Natural killer cell (primary cell): ENCODE measurements at regions not wholly inside any gene's neighbourhood (a gene's known extent, or its start where the extent isn't known, plus 50 kb on each side); places are given as distances from the start of the nearest gene placed in this dataset.

Experiments used
- ATAC-seq, 3 donors: fragments of 150-1000 bp in 2 of 3; fragments of 200-7000 bp in 1 of 3; cut with Tn5 transposase; 1 replicate in 1 of 3; 2 replicates in 2 of 3; pipeline ENCODE4 v1.10.0; 2021; ENCODE audit warnings: mild to moderate bottlenecking in 2 of 3, moderate library complexity in 2 of 3
- DNase-seq, 2 donors: peaks; one replicate each; pipeline versions ENCODE4 v3.0.0 to v3.0.0-alpha.2; 2013 to 2021; ENCODE audit warnings: mixed read lengths in 1 of 2
- H3K27ac ChIP-seq: one replicate; pipeline ENCODE4 v1.5.1; 2013; ENCODE audit warnings: mild to moderate bottlenecking, low read length
- H3K27me3 ChIP-seq: one replicate; pipeline ENCODE4 v1.6.1; 2013; ENCODE audit warnings: low read length; ENCODE audit not compliant: control insufficient read depth, insufficient read depth
- H3K36me3 ChIP-seq: one replicate; pipeline ENCODE4 v1.6.1; 2013; ENCODE audit warnings: low read length; ENCODE audit not compliant: control insufficient read depth, insufficient read depth
- H3K4me1 ChIP-seq: one replicate; pipeline ENCODE4 v1.6.1; 2013; ENCODE audit warnings: low read length; ENCODE audit not compliant: control insufficient read depth, insufficient read depth
- H3K4me3 ChIP-seq: one replicate; pipeline ENCODE4 v1.5.1; 2013; ENCODE audit warnings: low read length
- H3K9me3 ChIP-seq: one replicate; pipeline ENCODE4 v1.6.1; 2013; ENCODE audit warnings: low read length; ENCODE audit not compliant: control insufficient read depth, insufficient read depth
- H3K27ac Mint-ChIP-seq, 2 donors: one replicate each; pipeline ENCODE4 v1.8.0; 2022; ENCODE audit warnings: mild to moderate bottlenecking in 2 of 2, mixed read lengths in 2 of 2, moderate library complexity in 1 of 2
- H3K27me3 Mint-ChIP-seq, 2 donors: one replicate each; pipeline ENCODE4 v1.8.0; 2022; ENCODE audit warnings: low read depth in 2 of 2, mixed read lengths in 2 of 2
- H3K36me3 Mint-ChIP-seq: one replicate; pipeline ENCODE4 v1.8.0; 2022; ENCODE audit warnings: mixed read lengths
- H3K4me1 Mint-ChIP-seq, 2 donors: one replicate each; pipeline ENCODE4 v1.8.0; 2022; ENCODE audit warnings: mixed read lengths in 2 of 2
- H3K4me3 Mint-ChIP-seq: one replicate; pipeline ENCODE4 v1.8.0; 2022; ENCODE audit warnings: mild to moderate bottlenecking, moderate library complexity, mixed read lengths
- H3K9me3 Mint-ChIP-seq, 2 donors: one replicate each; pipeline ENCODE4 v1.8.0; 2022; ENCODE audit warnings: mixed read lengths in 2 of 2
- CTCF ChIP-seq: fragments of 200-600 bp; IDR thresholded peaks from one replicate; pipeline ENCODE4 v1.8.0; 2022; ENCODE audit warnings: antibody characterized with exemption
- WGBS: methylation state at CpG from one replicate; pipeline ENCODE4 v1.1.7; 2013; ENCODE audit warnings: missing lambda C conversion rate; ENCODE audit not compliant: insufficient coverage; 5-methylcytosine and 5-hydroxymethylcytosine counted together
- intact Hi-C: fragments of 100-400 bp; cut with micrococcal nuclease; formaldehyde crosslinking; loops from one replicate; pipeline ENCODE4 v1.14.2; 2022

- no peaks in the 10 kb centered on the region for H3K36me3 Mint-ChIP-seq
- H3K27ac Mint-ChIP-seq, result no peak overlapping the region
- Histone ChIP-seq H3K4me3 (no peak overlapping the region), H3K36me3 (no peaks in the 10 kb centered on the region), H3K27me3 (no peaks in the 10 kb centered on the region), H3K27ac (no peak overlapping the region), H3K4me1 (no peaks in the 10 kb centered on the region), H3K9me3 (no peaks in the 10 kb centered on the region)
- H3K9me3 Mint-ChIP-seq, result no peaks in the 10 kb centered on the region
- no peak for DNase-seq
- H3K4me3 Mint-ChIP-seq, result no peak overlapping the region
- no CpG with 5 or more reads among the region's 1 CpG for WGBS
- intact Hi-C loops, result no loop called here
- H3K27me3 Mint-ChIP-seq, result peaks cover 0 to 3% of the 10 kb centered on the region in 2 donors
- no peak for ATAC-seq
- TF ChIP-seq CTCF, result no peak
- H3K4me1 Mint-ChIP-seq, result no peaks in the 10 kb centered on the region
Observed at GRCh38 chr4:74528178-74528577, 83.2 kb downstream of the AREG start.

GRCh38 chr4:74529284-74530041 lies 84.5 kb downstream of the AREG start:
- Histone ChIP-seq H3K4me3 (no peak overlapping the region), H3K36me3 (no peaks in the 10 kb centered on the region), H3K9me3 (no peaks in the 10 kb centered on the region), H3K27me3 (no peaks in the 10 kb centered on the region), H3K27ac (no peak overlapping the region), H3K4me1 (no peaks in the 10 kb centered on the region)
- Mint-ChIP-seq H3K9me3 (no peaks in the 10 kb centered on the region), H3K4me1 (no peaks in the 10 kb centered on the region), H3K27ac (no peak overlapping the region), H3K36me3 (no peaks in the 10 kb centered on the region), H3K4me3 (no peak overlapping the region), H3K27me3 (peaks cover 0 to 3% of the 10 kb centered on the region in 2 donors)
- no peak for ATAC-seq
- WGBS, result 86% methylated on average over 11 of the region's 11 CpGs
- no peak for TF ChIP-seq CTCF
- DNase-seq, result no peak
- intact Hi-C loops, result no loop called here

GRCh38 chr4:74531963-74532794 lies 87.2 kb downstream of the AREG start:
- Mint-ChIP-seq H3K9me3 (no peaks in the 10 kb centered on the region), H3K4me1 (no peaks in the 10 kb centered on the region), H3K27me3 (peaks cover 0 to under 1% of the 10 kb centered on the region in 2 donors), H3K36me3 (no peaks in the 10 kb centered on the region), H3K27ac (no peak overlapping the region), H3K4me3 (no peak overlapping the region)
- peak; percentile 70 to 75 (median 72) for ATAC-seq
- Histone ChIP-seq H3K36me3 (no peaks in the 10 kb centered on the region), H3K9me3 (no peaks in the 10 kb centered on the region), H3K27ac (no peak overlapping the region), H3K4me1 (no peaks in the 10 kb centered on the region), H3K27me3 (no peaks in the 10 kb centered on the region), H3K4me3 (no peak overlapping the region)
- peak in 1 of 2 donors; percentile 62 for DNase-seq
- WGBS, result 45% methylated on average over 6 of the region's 6 CpGs
- intact Hi-C loops, result loop anchor here (1.0 kb wide), 1 partner anchor 155 kb away; no protein-coding TSS in a partner anchor
- peak; percentile 61 for TF ChIP-seq CTCF
